Prostate gland (tissue), 2 donors: ENCODE measurements at regions not wholly inside any gene's neighbourhood (a gene's known extent, or its start where the extent isn't known, plus 50 kb on each side); places are given as distances from the start of the nearest gene placed in this dataset.

Source experiments
- DNase-seq: peaks from one replicate; pipeline ENCODE4 v3.0.0-alpha.2; 2019; ENCODE audit warnings: low spot score
- H3K27ac ChIP-seq, 2 donors: fragments of 200-600 bp; sonication (generic); 2 replicates each; pipeline ENCODE4 v1.5.1; 2017 to 2019
- H3K27me3 ChIP-seq: fragments of 200-600 bp; sonication (generic); replicated peaks from 2 replicates; pipeline ENCODE4 v1.5.1; 2019; ENCODE audit not compliant: insufficient read depth
- H3K36me3 ChIP-seq, 2 donors: fragments of 200-600 bp; sonication (generic); 1 replicate in 1 of 2; 2 replicates in 1 of 2; pipeline versions ENCODE4 v1.5.1 to v1.8.1; 2017 to 2019
- H3K4me1 ChIP-seq: fragments of 200-600 bp; sonication (generic); replicated peaks from 2 replicates; pipeline ENCODE4 v1.5.1; 2019
- H3K4me3 ChIP-seq, 2 donors: fragments of 200-600 bp; sonication (generic); 2 replicates each; pipeline ENCODE4 v1.5.1; 2017 to 2019
- H3K9me3 ChIP-seq: fragments of 200-600 bp; sonication (generic); 2 replicates; pipeline ENCODE4 v1.5.1; 2017
- CTCF ChIP-seq, 4 experiments: fragments of 200-600 bp in 2 of 4; fragments of 450-650 bp in 2 of 4; sonication (generic) in 2 of 4; IDR thresholded peaks; 1 replicate in 3 of 4; 2 replicates in 1 of 4; pipeline ENCODE4 v1.5.1; 2016 to 2019; ENCODE audit warnings: antibody characterized with exemption in 4 of 4, mild to moderate bottlenecking in 2 of 4, moderate library complexity in 2 of 4
- POLR2A ChIP-seq: fragments of 450-650 bp; IDR thresholded peaks from one replicate; pipeline ENCODE4 v1.6.1; 2016; ENCODE audit warnings: antibody characterized with exemption, mild to moderate bottlenecking
- POLR2AphosphoS5 ChIP-seq: sonication (generic); formaldehyde crosslinking; IDR thresholded peaks from one replicate; pipeline ENCODE4 v1.6.1; 2017; ENCODE audit warnings: antibody characterized with exemption
- WGBS: methylation state at CpG from one replicate; pipeline ENCODE4 v1.1.5; 2018; 5-methylcytosine and 5-hydroxymethylcytosine counted together
- intact Hi-C: fragments of 100-400 bp; cut with DNase I; formaldehyde crosslinking; loops from one replicate; pipeline ENCODE4 v1.14.2; 2022

GRCh38 chr6:19158586-19158985 lies 678.6 kb upstream of the ID4 start:
- no peaks in the 10 kb centered on the region for H3K9me3 ChIP-seq
- 89% methylated on average over 1 of the region's 1 CpG for WGBS
- intact Hi-C loops = no loop called here
- H3K36me3 ChIP-seq = no peaks in the 10 kb centered on the region
- no peak overlapping the region for H3K4me3 ChIP-seq
- TF ChIP-seq POLR2A (no peak), POLR2AphosphoS5 (no peak)
- H3K27me3 ChIP-seq = no peaks in the 10 kb centered on the region
- no peaks in the 10 kb centered on the region for H3K4me1 ChIP-seq
- no peak overlapping the region for H3K27ac ChIP-seq
- no peak for DNase-seq

GRCh38 chr6:19159089-19159488 lies 678.1 kb upstream of the ID4 start:
- TF ChIP-seq POLR2AphosphoS5 (no peak), CTCF (IDR thresholded peaks at IDR 0.05) (no peak), POLR2A (no peak)
- H3K4me3 ChIP-seq = no peak overlapping the region
- no peaks in the 10 kb centered on the region for H3K9me3 ChIP-seq
- 87% methylated on average over 1 of the region's 1 CpG for WGBS
- no peak for DNase-seq
- no peaks in the 10 kb centered on the region for H3K4me1 ChIP-seq
- no peak overlapping the region for H3K27ac ChIP-seq
- no peaks in the 10 kb centered on the region for H3K27me3 ChIP-seq
- intact Hi-C loops = no loop called here
- no peaks in the 10 kb centered on the region for H3K36me3 ChIP-seq

GRCh38 chr6:19159561-19159960 lies 677.6 kb upstream of the ID4 start:
- H3K4me3 ChIP-seq = no peak overlapping the region
- H3K27me3 ChIP-seq = no peaks in the 10 kb centered on the region
- TF ChIP-seq POLR2A = no peak
- no peak for TF ChIP-seq POLR2AphosphoS5
- no peak for TF ChIP-seq CTCF (IDR thresholded peaks at IDR 0.05)
- no peak overlapping the region for H3K27ac ChIP-seq
- no peaks in the 10 kb centered on the region for H3K36me3 ChIP-seq
- H3K4me1 ChIP-seq = no peaks in the 10 kb centered on the region
- WGBS = 85% methylated on average over 2 of the region's 2 CpGs
- H3K9me3 ChIP-seq = no peaks in the 10 kb centered on the region
- no peak for DNase-seq
- intact Hi-C loops = no loop called here

GRCh38 chr6:19160081-19160730 lies 677.0 kb upstream of the ID4 start:
- Histone ChIP-seq H3K4me1 (no peaks in the 10 kb centered on the region), H3K27ac (no peak overlapping the region), H3K27me3 (no peaks in the 10 kb centered on the region), H3K4me3 (no peak overlapping the region), H3K9me3 (no peaks in the 10 kb centered on the region), H3K36me3 (no peaks in the 10 kb centered on the region)
- DNase-seq = no peak
- intact Hi-C loops = no loop called here
- TF ChIP-seq CTCF (IDR thresholded peaks at IDR 0.05) = no peak
- TF ChIP-seq POLR2AphosphoS5 = no peak
- no peak for TF ChIP-seq POLR2A
- WGBS = 77% methylated on average over 2 of the region's 2 CpGs

GRCh38 chr6:19167251-19167650 lies 669.9 kb upstream of the ID4 start:
- Histone ChIP-seq H3K27me3 (no peaks in the 10 kb centered on the region), H3K4me3 (no peak overlapping the region), H3K4me1 (no peaks in the 10 kb centered on the region), H3K27ac (no peak overlapping the region), H3K9me3 (no peaks in the 10 kb centered on the region), H3K36me3 (no peaks in the 10 kb centered on the region)
- TF ChIP-seq POLR2AphosphoS5 (no peak), POLR2A (no peak), CTCF (IDR thresholded peaks at IDR 0.05) (no peak)
- DNase-seq = no peak
- intact Hi-C loops = no loop called here
- 38% methylated on average over 2 of the region's 2 CpGs for whole genome bisulfite sequencing
